Left lung (tissue), 4 donors: ENCODE measurements at regions not wholly inside any gene's neighbourhood (a gene's known extent, or its start where the extent isn't known, plus 50 kb on each side); places are given as distances from the start of the nearest gene placed in this dataset.

Experiments
- ATAC-seq: fragments of 200-7000 bp; cut with Tn5 transposase; one replicate; pipeline ENCODE4 v1.9.1; 2020; ENCODE audit warnings: moderate library complexity
- DNase-seq, 4 donors: peaks; one replicate each; pipeline ENCODE4 v3.0.0-alpha.2; 2013 to 2020
- H3K27ac ChIP-seq, 2 donors: fragments of 200-600 bp; sonication (generic) in 1 of 2; one replicate each; pipeline versions ENCODE4 v1.5.0 to v1.8.0; 2020 to 2021
- H3K27me3 ChIP-seq, 2 donors: fragments of 200-600 bp; sonication (generic) in 1 of 2; one replicate each; pipeline versions ENCODE4 v1.5.0 to v1.8.0; 2020 to 2021
- H3K36me3 ChIP-seq, 2 donors: fragments of 200-600 bp; sonication (generic) in 1 of 2; one replicate each; pipeline versions ENCODE4 v1.5.0 to v1.8.0; 2020 to 2021
- H3K4me1 ChIP-seq, 2 donors: fragments of 200-600 bp; one replicate each; pipeline ENCODE4 v1.8.0; 2021
- H3K4me3 ChIP-seq, 2 donors: fragments of 200-600 bp; sonication (generic) in 1 of 2; one replicate each; pipeline versions ENCODE4 v1.5.0 to v1.8.0; 2020 to 2021; ENCODE audit warnings: mild to moderate bottlenecking in 1 of 2
- H3K9me3 ChIP-seq, 2 donors: fragments of 200-600 bp; sonication (generic) in 1 of 2; one replicate each; pipeline versions ENCODE4 v1.5.0 to v1.8.0; 2020 to 2021
- intact Hi-C, 2 donors: fragments of 100-400 bp; cut with DNase I; formaldehyde crosslinking; loops; one replicate each; pipeline versions ENCODE4 v1.11.2 to v1.14.2; 2022
- TF ChIP-seq, protein P1 (sequence below), 2 donors: fragments of 200-600 bp; sonication (generic) in 1 of 2; IDR thresholded peaks; one replicate each; pipeline versions ENCODE4 v1.5.0 to v1.8.0; 2021; ENCODE audit warnings: antibody characterized with exemption in 2 of 2
- donor health status: DM: no; HTN: yes; CAD: no.
- donor health status: DM: no; HTN: no; CAD: no.

DNA sequence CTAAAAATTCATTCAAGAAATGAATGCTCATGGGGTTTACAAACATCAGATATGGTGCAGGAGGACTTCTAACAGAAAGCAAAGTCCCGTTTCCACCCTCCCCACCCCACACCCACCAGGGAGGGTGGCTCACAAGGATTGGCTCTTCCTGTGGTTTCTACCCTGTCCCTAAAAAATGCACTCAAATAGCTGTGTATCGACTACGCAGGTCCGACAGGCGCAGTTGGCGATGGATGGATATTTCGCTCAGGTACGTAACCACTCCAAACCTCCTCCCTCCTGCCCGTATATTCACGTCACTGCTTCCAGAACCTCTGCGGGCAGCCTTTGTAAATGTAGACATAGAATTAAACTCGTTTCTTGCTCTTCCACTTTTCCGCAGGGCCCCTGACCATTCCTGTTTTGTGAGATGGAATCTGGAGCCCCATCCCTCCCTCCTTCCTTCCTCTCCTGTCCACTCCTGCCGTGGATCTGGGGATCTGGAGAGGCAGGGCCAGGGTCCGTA is 264.3 kb downstream of the BMP7 start:
- no peak overlapping the region for H3K4me3 ChIP-seq
- no peaks in the 10 kb centered on the region for H3K4me1 ChIP-seq
- intact Hi-C loops = loop anchor here in 1 of 2 donors (10.0 kb wide), 1 partner anchor 57 kb away; no protein-coding TSS in a partner anchor
- H3K9me3 ChIP-seq = peaks cover 0 to 20% of the 10 kb centered on the region in 2 donors
- no peaks in the 10 kb centered on the region for H3K36me3 ChIP-seq
- DNase-seq (no peak), ATAC-seq (no peak)
- no peak overlapping the region for H3K27ac ChIP-seq
- peaks cover 0 to 54% of the 10 kb centered on the region in 2 donors for H3K27me3 ChIP-seq
- TF ChIP-seq, protein P1, sequence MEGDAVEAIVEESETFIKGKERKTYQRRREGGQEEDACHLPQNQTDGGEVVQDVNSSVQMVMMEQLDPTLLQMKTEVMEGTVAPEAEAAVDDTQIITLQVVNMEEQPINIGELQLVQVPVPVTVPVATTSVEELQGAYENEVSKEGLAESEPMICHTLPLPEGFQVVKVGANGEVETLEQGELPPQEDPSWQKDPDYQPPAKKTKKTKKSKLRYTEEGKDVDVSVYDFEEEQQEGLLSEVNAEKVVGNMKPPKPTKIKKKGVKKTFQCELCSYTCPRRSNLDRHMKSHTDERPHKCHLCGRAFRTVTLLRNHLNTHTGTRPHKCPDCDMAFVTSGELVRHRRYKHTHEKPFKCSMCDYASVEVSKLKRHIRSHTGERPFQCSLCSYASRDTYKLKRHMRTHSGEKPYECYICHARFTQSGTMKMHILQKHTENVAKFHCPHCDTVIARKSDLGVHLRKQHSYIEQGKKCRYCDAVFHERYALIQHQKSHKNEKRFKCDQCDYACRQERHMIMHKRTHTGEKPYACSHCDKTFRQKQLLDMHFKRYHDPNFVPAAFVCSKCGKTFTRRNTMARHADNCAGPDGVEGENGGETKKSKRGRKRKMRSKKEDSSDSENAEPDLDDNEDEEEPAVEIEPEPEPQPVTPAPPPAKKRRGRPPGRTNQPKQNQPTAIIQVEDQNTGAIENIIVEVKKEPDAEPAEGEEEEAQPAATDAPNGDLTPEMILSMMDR (IDR thresholded peaks at IDR 0.05) = no peak

DNA sequence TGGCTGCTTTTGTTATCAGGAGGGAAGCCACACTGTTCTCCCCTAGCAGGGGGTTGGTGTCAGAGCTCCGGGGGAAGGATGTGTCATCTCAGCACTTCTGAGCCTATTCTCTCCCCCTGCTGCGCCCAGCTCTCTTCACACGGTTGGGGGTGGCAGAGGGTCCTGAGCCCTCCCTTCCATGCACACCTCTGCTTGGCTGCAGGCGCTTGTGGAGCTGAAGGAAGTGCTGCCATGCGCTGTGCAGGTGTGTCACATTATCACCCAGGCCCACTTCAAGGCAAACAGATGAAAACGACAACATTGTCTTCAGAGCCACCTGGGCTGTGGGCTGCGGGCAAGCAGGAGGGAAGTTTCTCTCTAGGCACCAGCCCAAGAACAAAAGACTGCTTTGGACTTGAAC is 263.4 kb downstream of the BMP7 start:
- ATAC-seq = no peak
- H3K27me3 ChIP-seq = peaks cover 0 to 62% of the 10 kb centered on the region in 2 donors

DNA sequence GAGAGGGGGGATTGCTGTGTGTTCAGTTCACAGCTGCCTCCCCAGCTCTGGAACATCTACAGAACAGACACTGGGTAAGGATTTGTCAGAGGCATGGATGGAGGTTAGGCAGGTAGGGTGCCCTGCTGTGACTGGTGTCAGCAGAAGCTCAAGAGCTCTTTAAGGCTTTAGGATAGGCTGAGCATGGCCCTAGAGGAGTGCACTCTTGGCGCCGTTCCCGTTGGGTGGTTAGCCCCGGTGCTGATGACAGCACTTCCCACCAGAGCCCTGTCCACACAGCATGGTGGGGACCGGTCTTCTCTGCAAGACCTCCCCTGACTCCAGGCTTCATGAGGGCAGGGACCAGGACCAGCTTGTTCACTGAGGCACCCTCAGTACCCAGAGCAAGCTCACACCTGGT is 262.0 kb downstream of the BMP7 start:
- Histone ChIP-seq H3K9me3 (peaks cover 0 to 3% of the 10 kb centered on the region in 2 donors), H3K27me3 (peaks cover 0 to 76% of the 10 kb centered on the region in 2 donors), H3K4me3 (no peak overlapping the region), H3K4me1 (no peaks in the 10 kb centered on the region), H3K36me3 (no peaks in the 10 kb centered on the region), H3K27ac (no peak overlapping the region)
- intact Hi-C loops = loop anchor here in 1 of 2 donors (10.0 kb wide), 1 partner anchor 60 kb away; no protein-coding TSS in a partner anchor
- no peak for ATAC-seq
- no peak for DNase-seq
- TF ChIP-seq, protein P1 (IDR thresholded peaks at IDR 0.05) = no peak

More for the DNA sequence above, 263.4 kb downstream of the BMP7 start:
- TF ChIP-seq, protein P1 (IDR thresholded peaks at IDR 0.05) = no peak
- Histone ChIP-seq H3K36me3 (no peaks in the 10 kb centered on the region), H3K27ac (no peak overlapping the region), H3K4me1 (no peaks in the 10 kb centered on the region), H3K9me3 (peaks cover 0 to 17% of the 10 kb centered on the region in 2 donors), H3K4me3 (no peak overlapping the region)
- intact Hi-C loops = loop anchor here in 1 of 2 donors (10.0 kb wide), 1 partner anchor 58 kb away; no protein-coding TSS in a partner anchor
- no peak for DNase-seq

DNA sequence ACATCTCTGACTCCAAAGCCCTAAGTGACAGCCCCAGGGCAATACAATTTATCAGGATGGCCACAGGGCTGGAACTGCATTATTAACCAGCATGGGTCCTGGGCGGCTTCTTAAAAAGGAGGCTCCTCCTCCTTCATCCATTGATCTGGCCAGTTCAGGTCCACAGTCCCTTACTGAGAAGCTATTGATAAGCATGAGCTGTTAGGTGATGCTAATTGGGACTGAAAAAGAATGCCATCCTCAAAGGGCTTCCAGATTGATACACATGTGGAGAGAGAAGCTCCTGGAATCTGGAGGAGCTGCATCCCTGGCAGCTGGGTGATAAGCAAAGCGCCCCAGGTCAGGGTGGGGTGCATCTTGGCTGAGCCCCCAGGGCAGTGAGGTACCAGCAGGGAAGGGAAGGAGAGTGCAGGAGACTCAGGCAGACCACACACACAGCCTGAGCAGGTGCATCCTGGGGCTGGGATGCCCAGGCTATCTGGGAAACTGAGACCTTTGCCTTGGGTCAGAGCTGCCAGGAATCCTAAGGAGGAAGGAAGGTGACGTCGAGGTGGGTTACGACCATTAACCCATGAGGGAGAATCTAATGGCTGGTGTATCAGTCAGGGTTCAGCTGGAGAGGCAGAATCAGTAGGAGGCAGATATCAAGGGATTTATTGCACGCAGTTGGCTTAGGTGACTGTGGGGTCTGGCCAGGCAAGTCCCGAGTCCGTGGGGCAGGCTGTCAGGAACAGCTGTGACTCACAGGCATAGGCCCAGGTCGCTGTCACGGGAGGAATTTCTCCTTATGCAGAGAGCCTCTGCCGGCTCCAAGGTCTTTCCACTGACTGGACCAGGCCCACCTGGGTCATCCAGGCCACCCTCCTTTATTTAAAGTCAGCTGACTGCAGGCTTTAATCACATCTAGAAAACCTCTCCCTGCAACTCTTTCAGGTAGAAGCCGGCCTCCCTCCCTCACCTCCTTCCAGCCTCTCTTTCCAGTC is 261.2 kb downstream of the BMP7 start:
- H3K27me3 ChIP-seq = peaks cover 0 to 84% of the 10 kb centered on the region in 2 donors
- H3K27ac ChIP-seq = no peak overlapping the region
- intact Hi-C loops = loop anchor here in 1 of 2 donors (10.0 kb wide), 1 partner anchor 60 kb away; no protein-coding TSS in a partner anchor
- DNase-seq (no peak), ATAC-seq (no peak)
- H3K36me3 ChIP-seq = no peaks in the 10 kb centered on the region
- no peaks in the 10 kb centered on the region for H3K4me1 ChIP-seq
- TF ChIP-seq, protein P1 (IDR thresholded peaks at IDR 0.05) = no peak
- H3K9me3 ChIP-seq = no peaks in the 10 kb centered on the region
- no peak overlapping the region for H3K4me3 ChIP-seq
